IPS-20b (cell line): ENCODE measurements at regions not wholly inside any gene's neighbourhood (a gene's known extent, or its start where the extent isn't known, plus 50 kb on each side); places are given as distances from the start of the nearest gene placed in this dataset.

ENCODE experiments used
- H3K27ac ChIP-seq: one replicate; pipeline ENCODE4 v1.5.1; 2013; ENCODE audit warnings: low read length
- H3K27me3 ChIP-seq: 2 replicates; pipeline ENCODE4 v1.6.1; 2013; ENCODE audit warnings: mild to moderate bottlenecking, low read length, inconsistent platforms; ENCODE audit not compliant: insufficient read depth
- H3K36me3 ChIP-seq: 2 replicates; pipeline ENCODE4 v1.6.1; 2013; ENCODE audit warnings: low read depth, mild to moderate bottlenecking, inconsistent platforms, low read length, moderate library complexity; ENCODE audit not compliant: insufficient read depth
- H3K4me1 ChIP-seq: 2 replicates; pipeline ENCODE4 v1.6.1; 2013; ENCODE audit warnings: mild to moderate bottlenecking, control low read depth, inconsistent platforms, low read length, moderate library complexity; ENCODE audit not compliant: insufficient read depth
- H3K4me3 ChIP-seq: 2 replicates; pipeline ENCODE4 v1.5.1; 2013; ENCODE audit warnings: mild to moderate bottlenecking, low read length, inconsistent platforms
- H3K9ac ChIP-seq: 2 replicates; pipeline ENCODE4 v1.6.1; 2013; ENCODE audit warnings: low read depth, mild to moderate bottlenecking, inconsistent platforms, low read length, moderate library complexity
- H3K9me3 ChIP-seq: 2 replicates; pipeline ENCODE4 v1.6.1; 2013; ENCODE audit warnings: mild to moderate bottlenecking, low read depth, low read length, inconsistent platforms; ENCODE audit not compliant: insufficient read depth

DNA sequence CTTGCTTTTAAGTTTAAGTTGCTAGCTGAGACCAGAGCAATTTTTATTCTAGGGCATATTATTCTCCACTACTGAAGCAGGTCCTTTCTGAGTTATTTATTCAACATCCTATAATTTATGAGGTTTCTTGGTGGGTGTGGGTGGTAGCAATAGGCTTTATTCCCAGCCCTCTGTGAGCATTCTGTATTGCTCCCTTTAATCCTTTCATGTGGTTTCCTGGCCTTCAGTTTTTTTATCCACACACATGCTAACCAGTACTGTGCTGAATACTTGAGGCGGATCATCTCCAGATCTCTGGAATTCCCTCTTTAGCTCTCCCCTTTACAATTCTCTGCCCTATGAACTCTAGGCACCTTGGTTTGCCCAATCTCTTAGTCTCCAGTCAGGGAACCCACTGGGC lies 91.8 kb upstream of the GLRA1 start:
- H3K27ac ChIP-seq: no peak overlapping the region
- H3K4me1 ChIP-seq: no peaks in the 10 kb centered on the region
- no peaks in the 10 kb centered on the region for H3K27me3 ChIP-seq
- H3K36me3 ChIP-seq: no peaks in the 10 kb centered on the region
- H3K9ac ChIP-seq: no peak overlapping the region
- H3K4me3 ChIP-seq: no peak overlapping the region
- no peaks in the 10 kb centered on the region for H3K9me3 ChIP-seq

DNA sequence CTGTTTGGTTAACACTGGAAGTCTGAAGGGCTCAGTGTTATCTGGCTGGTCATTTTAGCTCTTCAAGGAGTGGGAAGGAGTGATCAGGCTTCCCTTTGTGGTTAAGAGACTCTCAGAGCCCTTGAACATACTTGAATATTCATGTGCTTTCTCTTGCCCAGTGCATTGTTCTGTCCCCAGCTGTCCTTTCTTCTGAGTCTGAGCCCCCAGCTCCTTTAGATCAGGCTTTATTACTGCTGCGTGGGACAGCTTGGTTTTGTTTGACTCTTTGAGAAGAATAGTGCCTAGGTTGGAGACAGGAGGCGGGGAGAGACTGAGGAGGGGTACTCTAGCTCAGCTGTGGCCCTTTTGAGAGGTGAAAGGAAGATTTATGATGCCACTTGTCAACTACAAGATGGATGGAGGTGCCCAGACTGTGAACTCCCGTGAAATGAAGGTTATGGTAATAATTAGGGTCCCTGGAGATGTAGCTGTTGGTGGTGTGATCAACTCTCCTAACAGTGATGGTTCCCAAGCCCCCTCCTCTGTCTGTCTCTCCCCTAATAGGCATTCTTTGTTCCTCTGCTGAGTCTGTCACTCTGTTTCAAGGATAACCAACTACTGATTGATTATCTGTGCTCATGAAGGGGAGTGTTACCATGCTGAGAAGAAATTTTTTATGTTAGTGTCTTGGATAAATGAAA lies 83.1 kb upstream of the GLRA1 start:
- Histone ChIP-seq H3K9ac (no peak overlapping the region), H3K4me3 (no peak overlapping the region), H3K9me3 (no peaks in the 10 kb centered on the region), H3K36me3 (no peaks in the 10 kb centered on the region), H3K4me1 (peaks cover 6% of the 10 kb centered on the region; the same call in 1 of the 2 replicates), H3K27me3 (no peaks in the 10 kb centered on the region), H3K27ac (no peak overlapping the region)

- no peak overlapping the region for H3K9ac ChIP-seq
Observed at GRCh38 chr5:152004095-152004494, 79.4 kb upstream of the GLRA1 start.

More at GRCh38 chr5:152004095-152004494, 79.4 kb upstream of the GLRA1 start:
- H3K36me3 ChIP-seq: no peaks in the 10 kb centered on the region
- H3K4me1 ChIP-seq: peaks cover 6% of the 10 kb centered on the region; the same call in 1 of the 2 replicates
- no peak overlapping the region for H3K4me3 ChIP-seq
- H3K27me3 ChIP-seq: no peaks in the 10 kb centered on the region
- peaks cover 15% of the 10 kb centered on the region for H3K9me3 ChIP-seq
- no peak overlapping the region for H3K27ac ChIP-seq
